WERI-Rb-1 (cell line): ENCODE measurements at regions not wholly inside any gene's neighbourhood (a gene's known extent, or its start where the extent isn't known, plus 50 kb on each side); places are given as distances from the start of the nearest gene placed in this dataset.
"Not testable (repeated sequence)": the region's sequence is repeated elsewhere in the genome, so short reads cannot be mapped to it uniquely, and the experiment has no call there.

Experiments used
- DNase-seq: peaks from one replicate; pipeline ENCODE4 v3.0.0-alpha.2; 2020
- H3K27ac ChIP-seq: fragments of 250-450 bp; sonication (Bioruptor Pico); 2 replicates; pipeline ENCODE4 v1.5.1; 2020; ENCODE audit warnings: mild to moderate bottlenecking, moderate library complexity
- H3K27me3 ChIP-seq: fragments of 250-450 bp; sonication (Bioruptor Pico); 2 replicates; pipeline ENCODE4 v1.5.1; 2021; ENCODE audit warnings: mild to moderate bottlenecking, low read depth, moderate library complexity; ENCODE audit not compliant: insufficient read depth, severe bottlenecking
- H3K36me3 ChIP-seq: fragments of 250-450 bp; sonication (Bioruptor Pico); 2 replicates; pipeline ENCODE4 v1.5.1; 2020; ENCODE audit warnings: mild to moderate bottlenecking, moderate library complexity
- H3K4me3 ChIP-seq: 2 replicates; pipeline ENCODE4 v1.5.1; 2011; ENCODE audit warnings: low read depth, mild to moderate bottlenecking, control low read depth, low read length
- H3K9me3 ChIP-seq: fragments of 250-450 bp; sonication (Bioruptor Pico); 2 replicates; pipeline ENCODE4 v1.5.1; 2021; ENCODE audit warnings: mild to moderate bottlenecking, moderate library complexity; ENCODE audit not compliant: severe bottlenecking
- CTCF ChIP-seq: IDR thresholded peaks from 2 replicates; pipeline ENCODE4 v1.5.1; 2011; ENCODE audit warnings: low read depth, mild to moderate bottlenecking, control low read depth, inconsistent platforms, low read length

GRCh38 chr15:91368611-91369010 is 268.6 kb downstream of the SV2B start:
- Histone ChIP-seq H3K36me3 (no peaks in the 10 kb centered on the region), H3K9me3 (peaks cover 3% of the 10 kb centered on the region), H3K27ac (no peak overlapping the region), H3K27me3 (peaks cover 40% of the 10 kb centered on the region), H3K4me3 (no peak overlapping the region)
- DNase-seq = no peak
- TF ChIP-seq CTCF = no peak

- no peaks in the 10 kb centered on the region for H3K36me3 ChIP-seq
- DNase-seq = no peak
- H3K9me3 ChIP-seq = peaks cover 3% of the 10 kb centered on the region
- H3K27me3 ChIP-seq = peaks cover 45% of the 10 kb centered on the region
- no peak overlapping the region for H3K27ac ChIP-seq
- TF ChIP-seq CTCF = no peak
- no peak overlapping the region for H3K4me3 ChIP-seq
Observed at GRCh38 chr15:91369823-91370222, 269.8 kb downstream of the SV2B start.

- not testable (repeated sequence) for H3K4me3 ChIP-seq, H3K36me3 ChIP-seq, H3K27ac ChIP-seq, H3K9me3 ChIP-seq, DNase-seq
- H3K27me3 ChIP-seq = peaks cover 42% of the 10 kb centered on the region
Observed at GRCh38 chr15:91371345-91371744, 271.3 kb downstream of the SV2B start.

GRCh38 chr15:91374336-91374735 is 274.3 kb downstream of the SV2B start:
- peaks cover 51% of the 10 kb centered on the region for H3K27me3 ChIP-seq
- H3K4me3 ChIP-seq = no peak overlapping the region
- DNase-seq = no peak
- peaks cover 3% of the 10 kb centered on the region for H3K9me3 ChIP-seq
- no peak for TF ChIP-seq CTCF
- no peak overlapping the region for H3K27ac ChIP-seq
- no peaks in the 10 kb centered on the region for H3K36me3 ChIP-seq

- H3K27ac ChIP-seq = no peak overlapping the region
- peaks cover 4% of the 10 kb centered on the region for H3K9me3 ChIP-seq
- H3K4me3 ChIP-seq = no peak overlapping the region
- TF ChIP-seq CTCF = no peak
- no peaks in the 10 kb centered on the region for H3K36me3 ChIP-seq
- H3K27me3 ChIP-seq = peaks cover 53% of the 10 kb centered on the region
- DNase-seq = no peak
Observed at GRCh38 chr15:91376038-91376437, 276.0 kb downstream of the SV2B start.

- H3K4me3 ChIP-seq = no peak overlapping the region
- no peak overlapping the region for H3K27ac ChIP-seq
- no peaks in the 10 kb centered on the region for H3K36me3 ChIP-seq
- no peak for TF ChIP-seq CTCF
- DNase-seq = no peak
- peaks cover 2% of the 10 kb centered on the region for H3K9me3 ChIP-seq
- H3K27me3 ChIP-seq = peaks cover 51% of the 10 kb centered on the region
Observed at GRCh38 chr15:91380114-91380513, 280.1 kb downstream of the SV2B start.
